ENCODE measurements at regions not wholly inside any gene's neighbourhood (a gene's known extent, or its start where the extent isn't known, plus 50 kb on each side); places are given as distances from the start of the nearest gene placed in this dataset.

- H3K4me3 ChIP-seq (replicated peaks; ENCODE audit: low read depth, low read length): no peak overlapping the region
- no peak for DNase-seq (ENCODE audit: low read depth)
- no peak for TF ChIP-seq CTCF (IDR thresholded peaks at IDR 0.05; ENCODE audit: low read length, missing control alignments)
Measured at GRCh38 chr5:7978991-7979390, 110.0 kb downstream of the MTRR start.

GRCh38 chr5:7980881-7981280 lies 111.9 kb downstream of the MTRR start:
- no peak overlapping the region for H3K4me3 ChIP-seq (replicated peaks; ENCODE audit: low read depth, low read length)
- TF ChIP-seq CTCF (IDR thresholded peaks at IDR 0.05; ENCODE audit: low read length, missing control alignments): no peak
- DNase-seq (ENCODE audit: low read depth): no peak

DNA sequence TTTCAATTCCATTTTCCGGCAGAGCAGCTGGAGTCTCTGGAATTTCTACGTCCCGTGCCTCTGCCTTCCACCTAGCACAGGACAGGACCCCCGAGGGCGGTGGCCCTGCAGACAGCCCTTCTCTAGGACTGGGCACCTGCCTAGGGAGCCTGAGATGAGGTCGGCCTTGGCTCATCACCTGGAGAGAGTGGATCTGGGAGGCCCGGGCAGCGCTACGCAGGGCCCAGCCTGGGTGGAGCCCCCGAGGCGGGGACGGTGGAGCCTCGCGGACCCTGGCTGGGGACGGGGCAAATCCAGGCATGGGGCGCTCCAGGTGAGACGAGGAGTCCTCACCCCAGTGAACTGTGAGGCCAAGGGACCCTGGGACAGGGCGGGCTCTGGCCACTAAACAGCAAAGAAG lies 114.5 kb downstream of the MTRR start:
- H3K4me3 ChIP-seq (replicated peaks; ENCODE audit: low read depth, low read length): no peak overlapping the region
- no peak for TF ChIP-seq CTCF (IDR thresholded peaks at IDR 0.05; ENCODE audit: low read length, missing control alignments)
- DNase-seq (ENCODE audit: low read depth): no peak

DNA sequence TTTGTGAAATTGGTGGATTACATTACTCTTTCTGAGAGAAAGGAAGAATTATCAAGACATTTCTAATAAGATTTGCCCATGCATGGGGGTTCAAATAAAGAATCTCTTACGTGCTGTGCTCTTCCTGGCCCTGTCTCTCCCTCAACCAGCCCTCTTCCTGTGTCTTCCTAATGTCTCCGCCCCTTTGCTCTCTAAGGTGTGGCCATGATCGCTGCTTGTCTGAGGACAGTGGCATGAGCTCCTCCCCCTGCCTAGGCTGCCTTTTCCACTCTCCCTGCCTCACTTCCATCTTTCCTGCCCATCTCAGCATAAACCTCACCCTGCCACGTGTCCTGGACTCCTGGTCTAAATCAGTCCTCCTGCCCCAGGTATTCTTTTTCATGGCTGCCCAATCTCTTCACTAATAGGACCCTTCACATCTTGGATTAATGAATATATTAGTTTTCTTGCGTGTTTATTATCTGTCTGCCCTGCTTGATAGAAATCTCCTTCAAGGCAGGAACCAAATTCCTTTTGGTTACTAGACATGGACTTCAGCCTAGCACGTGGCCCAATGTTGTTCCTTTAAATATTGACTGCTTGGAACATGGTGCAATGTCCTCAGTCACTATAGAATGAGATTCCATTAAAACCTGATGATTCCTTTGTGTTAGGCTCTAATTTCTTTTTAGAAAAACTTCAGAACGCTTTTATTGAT lies 122.3 kb downstream of the MTRR start:
- DNase-seq (ENCODE audit: low read depth): no peak
- H3K4me3 ChIP-seq (replicated peaks; ENCODE audit: low read depth, low read length): no peak overlapping the region
- no peak for TF ChIP-seq CTCF (IDR thresholded peaks at IDR 0.05; ENCODE audit: low read length, missing control alignments)

- TF ChIP-seq CTCF (IDR thresholded peaks at IDR 0.05; ENCODE audit: low read length, missing control alignments): no peak
- H3K4me3 ChIP-seq (replicated peaks; ENCODE audit: low read depth, low read length): no peak overlapping the region
- DNase-seq (ENCODE audit: low read depth): no peak
Measured at GRCh38 chr5:7995688-7996294, 126.8 kb downstream of the MTRR start.

DNA sequence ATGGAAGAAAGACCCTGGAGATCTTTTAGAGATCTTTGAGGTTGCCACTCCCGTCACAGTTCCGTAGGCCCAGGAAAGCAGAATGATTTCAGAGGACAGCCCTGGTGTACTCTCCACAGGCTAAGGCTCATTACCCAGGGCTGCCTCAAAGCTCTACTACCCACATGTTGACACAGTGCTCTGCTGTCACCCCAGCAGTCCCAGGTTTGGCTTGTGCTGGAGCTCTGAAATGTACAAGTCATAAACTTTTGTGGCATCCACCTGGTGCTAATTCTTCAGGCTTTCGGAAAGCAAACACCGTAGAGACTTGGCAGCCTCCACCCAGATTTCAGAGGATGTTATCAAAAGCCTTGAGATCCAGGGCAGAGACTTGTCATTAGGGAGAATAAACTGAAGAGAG lies 136.5 kb downstream of the MTRR start:
- TF ChIP-seq CTCF (IDR thresholded peaks at IDR 0.05; ENCODE audit: low read length, missing control alignments): no peak
- H3K4me3 ChIP-seq (replicated peaks; ENCODE audit: low read depth, low read length): no peak overlapping the region
- no peak for DNase-seq (ENCODE audit: low read depth)

All from fibroblast of pulmonary artery (primary cell).